ENCODE measurements at regions not wholly inside any gene's neighbourhood (a gene's known extent, or its start where the extent isn't known, plus 50 kb on each side); places are given as distances from the start of the nearest gene placed in this dataset.

DNA sequence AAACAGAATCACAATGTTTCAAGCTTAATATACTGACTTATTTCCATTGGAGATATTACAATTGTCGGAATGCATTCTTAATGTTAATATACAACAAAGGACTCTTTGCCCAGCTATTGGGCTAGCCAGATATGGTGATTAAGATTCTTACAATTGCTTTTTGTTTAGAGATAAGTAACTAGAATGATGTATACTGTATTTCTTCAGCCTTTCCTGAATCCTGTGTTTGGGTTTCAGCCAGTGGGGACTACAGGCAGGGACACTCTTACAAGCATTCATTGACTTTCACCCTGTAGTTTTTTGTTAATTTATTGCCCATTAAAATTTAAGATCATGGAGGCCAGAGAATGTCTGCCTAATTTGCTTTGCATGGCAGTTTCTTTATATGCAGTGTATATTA is 254.1 kb upstream of the TMEFF2 start:
- H3K18ac ChIP-seq (ENCODE audit: low read depth in 1 of 2, low read length in 2 of 2) = no peak overlapping the region
- no CpG with 5 or more reads among the region's 1 CpG for WGBS
- H4K91ac ChIP-seq (ENCODE audit: low read length) = no peak overlapping the region
- peaks cover 2% of the 10 kb centered on the region for H3K4me1 ChIP-seq (ENCODE audit: control insufficient read depth, insufficient read depth, low read depth, low read length)
- H3K36me3 ChIP-seq (ENCODE audit: control insufficient read depth in 1 of 2, insufficient read depth in 2 of 2, low read depth in 1 of 2, low read length in 2 of 2) = no peaks in the 10 kb centered on the region
- H2BK5ac ChIP-seq (ENCODE audit: low read depth, low read length, poor library complexity, severe bottlenecking) = no peak overlapping the region
- H2BK15ac ChIP-seq (ENCODE audit: low read depth, poor library complexity, severe bottlenecking) = no peak overlapping the region
- no peak overlapping the region for H3K14ac ChIP-seq (ENCODE audit: low read length in 2 of 2)
- no peak overlapping the region for H2AFZ ChIP-seq (ENCODE audit: low read depth, low read length)
- no peak overlapping the region for H3K4ac ChIP-seq (ENCODE audit: low read depth in 1 of 2, low read length in 2 of 2)
- H2BK12ac ChIP-seq (ENCODE audit: low read length in 2 of 2) = no peak overlapping the region
- no peak overlapping the region for H4K8ac ChIP-seq (ENCODE audit: low read length)
- no peak overlapping the region for H3K9ac ChIP-seq (ENCODE audit: low read length)
- H3K27me3 ChIP-seq (ENCODE audit: control insufficient read depth in 1 of 2, insufficient read depth in 1 of 2, low read length in 2 of 2) = no peaks in the 10 kb centered on the region
- DNase-seq = no peak
- H3K4me3 ChIP-seq (ENCODE audit: insufficient read depth in 1 of 2, low read depth in 1 of 2, low read length in 2 of 2) = no peak overlapping the region
- no peak overlapping the region for H3K27ac ChIP-seq (ENCODE audit: low read length, poor library complexity, severe bottlenecking)
- H3K4me2 ChIP-seq (ENCODE audit: low read length, poor library complexity, severe bottlenecking) = no peak overlapping the region
- H3K79me1 ChIP-seq (replicated peaks; ENCODE audit: low read length, poor library complexity, severe bottlenecking) = no peaks in the 10 kb centered on the region
- H2AK5ac ChIP-seq (ENCODE audit: low read length, severe bottlenecking) = no peak overlapping the region
- no peaks in the 10 kb centered on the region for H3K9me3 ChIP-seq (ENCODE audit: control insufficient read depth, low read length)
- no peak overlapping the region for H2BK120ac ChIP-seq (ENCODE audit: low read depth, low read length)
- H3K23ac ChIP-seq (ENCODE audit: low read length in 2 of 2) = no peak overlapping the region

DNA sequence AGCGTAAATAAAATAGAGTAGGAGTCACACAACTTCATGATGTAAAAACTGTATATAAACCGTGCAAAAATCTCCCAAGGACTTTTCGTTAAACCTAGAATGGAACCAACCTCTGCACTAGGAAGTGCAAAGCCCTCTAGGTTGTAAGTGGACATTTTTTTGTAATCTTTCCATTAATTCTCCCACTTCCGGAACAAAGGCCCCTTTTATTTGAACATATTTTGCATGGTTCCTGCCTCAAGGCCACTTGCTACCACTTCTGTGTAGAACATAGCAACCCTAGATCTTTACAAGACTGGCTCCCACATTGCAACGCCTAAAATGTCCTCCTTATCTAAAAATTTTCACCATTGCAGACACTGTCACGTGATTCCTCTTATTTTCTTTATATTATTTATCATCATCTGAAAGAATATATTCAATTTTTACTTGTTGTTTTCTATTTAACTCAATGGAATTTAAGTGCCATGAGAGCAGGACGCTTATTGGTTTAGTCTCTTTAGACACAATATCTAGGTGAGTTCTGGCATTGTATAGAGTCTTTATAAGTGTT is 249.6 kb upstream of the TMEFF2 start:
- Histone ChIP-seq H2AK5ac (ENCODE audit: low read length, severe bottlenecking) (no peak overlapping the region), H3K18ac (ENCODE audit: low read depth in 1 of 2, low read length in 2 of 2) (no peak overlapping the region), H3K23ac (ENCODE audit: low read length in 2 of 2) (no peak overlapping the region), H2BK12ac (ENCODE audit: low read length in 2 of 2) (no peak overlapping the region), H3K36me3 (ENCODE audit: control insufficient read depth in 1 of 2, insufficient read depth in 2 of 2, low read depth in 1 of 2, low read length in 2 of 2) (no peaks in the 10 kb centered on the region), H3K27ac (ENCODE audit: low read length, poor library complexity, severe bottlenecking) (no peak overlapping the region), H3K4me1 (ENCODE audit: control insufficient read depth, insufficient read depth, low read depth, low read length) (no peaks in the 10 kb centered on the region), H3K4me2 (ENCODE audit: low read length, poor library complexity, severe bottlenecking) (no peak overlapping the region), H2BK120ac (ENCODE audit: low read depth, low read length) (no peak overlapping the region), H2AFZ (ENCODE audit: low read depth, low read length) (no peak overlapping the region), H3K79me1 (replicated peaks; ENCODE audit: low read length, poor library complexity, severe bottlenecking) (no peaks in the 10 kb centered on the region), H2BK5ac (ENCODE audit: low read depth, low read length, poor library complexity, severe bottlenecking) (no peak overlapping the region), H2BK15ac (ENCODE audit: low read depth, poor library complexity, severe bottlenecking) (no peak overlapping the region), H3K4me3 (ENCODE audit: insufficient read depth in 1 of 2, low read depth in 1 of 2, low read length in 2 of 2) (no peak overlapping the region), H3K4ac (ENCODE audit: low read depth in 1 of 2, low read length in 2 of 2) (no peak overlapping the region), H3K27me3 (ENCODE audit: control insufficient read depth in 1 of 2, insufficient read depth in 1 of 2, low read length in 2 of 2) (no peaks in the 10 kb centered on the region), H3K9ac (ENCODE audit: low read length) (no peak overlapping the region), H3K14ac (ENCODE audit: low read length in 2 of 2) (no peak overlapping the region), H4K8ac (ENCODE audit: low read length) (no peak overlapping the region), H3K9me3 (ENCODE audit: control insufficient read depth, low read length) (no peaks in the 10 kb centered on the region), H4K91ac (ENCODE audit: low read length) (no peak overlapping the region)
- DNase-seq = no peak
- WGBS = 50% methylated on average over 3 of the region's 7 CpGs

DNA sequence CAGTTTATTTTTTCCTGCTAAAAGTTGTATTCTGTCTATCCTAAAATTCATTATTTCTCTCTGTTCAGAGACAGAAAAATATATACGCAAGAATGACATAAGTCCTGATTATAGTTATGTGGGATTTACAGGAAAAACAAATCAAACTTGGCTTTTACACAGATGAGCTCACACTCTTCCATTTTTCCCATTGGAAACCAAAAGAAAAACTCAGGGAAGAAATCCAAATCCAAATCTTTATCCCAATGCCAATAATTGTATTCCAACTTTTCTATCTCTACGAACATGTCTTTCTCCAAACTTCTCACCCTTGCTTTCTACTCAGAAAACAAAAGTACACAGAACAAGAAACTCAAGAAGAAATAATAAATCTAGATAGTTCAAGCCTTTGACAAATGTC is 249.1 kb upstream of the TMEFF2 start:
- Histone ChIP-seq H3K4me1 (ENCODE audit: control insufficient read depth, insufficient read depth, low read depth, low read length) (no peaks in the 10 kb centered on the region), H3K9me3 (ENCODE audit: control insufficient read depth, low read length) (no peaks in the 10 kb centered on the region), H2BK5ac (ENCODE audit: low read depth, low read length, poor library complexity, severe bottlenecking) (no peak overlapping the region), H3K23ac (ENCODE audit: low read length in 2 of 2) (no peak overlapping the region), H3K36me3 (ENCODE audit: control insufficient read depth in 1 of 2, insufficient read depth in 2 of 2, low read depth in 1 of 2, low read length in 2 of 2) (no peaks in the 10 kb centered on the region), H3K4me2 (ENCODE audit: low read length, poor library complexity, severe bottlenecking) (no peak overlapping the region), H2BK15ac (ENCODE audit: low read depth, poor library complexity, severe bottlenecking) (no peak overlapping the region), H2AK5ac (ENCODE audit: low read length, severe bottlenecking) (no peak overlapping the region), H4K91ac (ENCODE audit: low read length) (no peak overlapping the region), H3K14ac (ENCODE audit: low read length in 2 of 2) (no peak overlapping the region), H2AFZ (ENCODE audit: low read depth, low read length) (no peak overlapping the region), H2BK12ac (ENCODE audit: low read length in 2 of 2) (no peak overlapping the region), H3K79me1 (replicated peaks; ENCODE audit: low read length, poor library complexity, severe bottlenecking) (no peaks in the 10 kb centered on the region), H2BK120ac (ENCODE audit: low read depth, low read length) (no peak overlapping the region), H3K9ac (ENCODE audit: low read length) (no peak overlapping the region), H3K18ac (ENCODE audit: low read depth in 1 of 2, low read length in 2 of 2) (no peak overlapping the region), H3K27ac (ENCODE audit: low read length, poor library complexity, severe bottlenecking) (no peak overlapping the region), H3K4me3 (ENCODE audit: insufficient read depth in 1 of 2, low read depth in 1 of 2, low read length in 2 of 2) (no peak overlapping the region), H4K8ac (ENCODE audit: low read length) (no peak overlapping the region), H3K27me3 (ENCODE audit: control insufficient read depth in 1 of 2, insufficient read depth in 1 of 2, low read length in 2 of 2) (no peaks in the 10 kb centered on the region), H3K4ac (ENCODE audit: low read depth in 1 of 2, low read length in 2 of 2) (no peak overlapping the region)
- DNase-seq = no peak
- 93% methylated on average over 1 of the region's 2 CpGs for WGBS

DNA sequence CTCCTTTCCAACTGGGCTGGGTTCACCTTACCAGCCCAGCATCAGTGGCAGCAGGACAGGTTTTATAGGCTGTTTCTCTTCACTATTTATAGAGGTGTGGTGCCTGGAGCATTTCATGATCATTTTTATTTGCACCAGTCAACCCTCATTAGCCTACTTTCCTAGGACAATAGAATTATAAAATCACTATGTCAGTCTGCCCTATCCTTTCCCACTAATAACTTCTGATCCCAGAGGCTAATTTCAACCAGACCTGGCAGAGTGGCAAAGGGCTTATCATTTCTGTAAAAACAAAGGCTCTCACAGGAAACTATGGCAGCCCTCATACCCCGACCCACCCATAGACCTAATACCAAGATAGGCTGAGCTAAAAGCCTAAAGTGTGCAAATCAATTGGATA is 243.5 kb upstream of the TMEFF2 start:
- Histone ChIP-seq H2BK15ac (ENCODE audit: low read depth, poor library complexity, severe bottlenecking) (no peak overlapping the region), H2BK120ac (ENCODE audit: low read depth, low read length) (no peak overlapping the region), H3K4me1 (ENCODE audit: control insufficient read depth, insufficient read depth, low read depth, low read length) (no peaks in the 10 kb centered on the region), H2AFZ (ENCODE audit: low read depth, low read length) (no peak overlapping the region), H3K9me3 (ENCODE audit: control insufficient read depth, low read length) (no peaks in the 10 kb centered on the region), H3K27me3 (ENCODE audit: control insufficient read depth in 1 of 2, insufficient read depth in 1 of 2, low read length in 2 of 2) (no peaks in the 10 kb centered on the region), H4K91ac (ENCODE audit: low read length) (no peak overlapping the region), H3K4me3 (ENCODE audit: insufficient read depth in 1 of 2, low read depth in 1 of 2, low read length in 2 of 2) (no peak overlapping the region), H3K27ac (ENCODE audit: low read length, poor library complexity, severe bottlenecking) (no peak overlapping the region), H3K36me3 (ENCODE audit: control insufficient read depth in 1 of 2, insufficient read depth in 2 of 2, low read depth in 1 of 2, low read length in 2 of 2) (no peaks in the 10 kb centered on the region), H2BK5ac (ENCODE audit: low read depth, low read length, poor library complexity, severe bottlenecking) (no peak overlapping the region), H4K8ac (ENCODE audit: low read length) (no peak overlapping the region), H3K79me1 (replicated peaks; ENCODE audit: low read length, poor library complexity, severe bottlenecking) (no peaks in the 10 kb centered on the region), H3K14ac (ENCODE audit: low read length in 2 of 2) (no peak overlapping the region), H3K4me2 (ENCODE audit: low read length, poor library complexity, severe bottlenecking) (no peak overlapping the region), H2AK5ac (ENCODE audit: low read length, severe bottlenecking) (no peak overlapping the region), H2BK12ac (ENCODE audit: low read length in 2 of 2) (no peak overlapping the region), H3K4ac (ENCODE audit: low read depth in 1 of 2, low read length in 2 of 2) (no peak overlapping the region), H3K18ac (ENCODE audit: low read depth in 1 of 2, low read length in 2 of 2) (no peak overlapping the region), H3K9ac (ENCODE audit: low read length) (no peak overlapping the region), H3K23ac (ENCODE audit: low read length in 2 of 2) (no peak overlapping the region)
- WGBS = no CpG with 5 or more reads among the region's 1 CpG
- DNase-seq = no peak
